ENCODE measurements at regions not wholly inside any gene's neighbourhood (a gene's known extent, or its start where the extent isn't known, plus 50 kb on each side); places are given as distances from the start of the nearest gene placed in this dataset.

GRCh38 chr9:99628285-99628684, 193.4 kb upstream of the NR4A3 start:
- TF ChIP-seq POLR2AphosphoS5 (IDR thresholded peaks at IDR 0.05; ENCODE audit: insufficient read depth in 1 of 2, low read depth in 1 of 2) (no peak), POLR2A (IDR thresholded peaks at IDR 0.05) (no peak)
- TF ChIP-seq, protein P1, sequence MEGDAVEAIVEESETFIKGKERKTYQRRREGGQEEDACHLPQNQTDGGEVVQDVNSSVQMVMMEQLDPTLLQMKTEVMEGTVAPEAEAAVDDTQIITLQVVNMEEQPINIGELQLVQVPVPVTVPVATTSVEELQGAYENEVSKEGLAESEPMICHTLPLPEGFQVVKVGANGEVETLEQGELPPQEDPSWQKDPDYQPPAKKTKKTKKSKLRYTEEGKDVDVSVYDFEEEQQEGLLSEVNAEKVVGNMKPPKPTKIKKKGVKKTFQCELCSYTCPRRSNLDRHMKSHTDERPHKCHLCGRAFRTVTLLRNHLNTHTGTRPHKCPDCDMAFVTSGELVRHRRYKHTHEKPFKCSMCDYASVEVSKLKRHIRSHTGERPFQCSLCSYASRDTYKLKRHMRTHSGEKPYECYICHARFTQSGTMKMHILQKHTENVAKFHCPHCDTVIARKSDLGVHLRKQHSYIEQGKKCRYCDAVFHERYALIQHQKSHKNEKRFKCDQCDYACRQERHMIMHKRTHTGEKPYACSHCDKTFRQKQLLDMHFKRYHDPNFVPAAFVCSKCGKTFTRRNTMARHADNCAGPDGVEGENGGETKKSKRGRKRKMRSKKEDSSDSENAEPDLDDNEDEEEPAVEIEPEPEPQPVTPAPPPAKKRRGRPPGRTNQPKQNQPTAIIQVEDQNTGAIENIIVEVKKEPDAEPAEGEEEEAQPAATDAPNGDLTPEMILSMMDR (IDR thresholded peaks at IDR 0.05): no peak
- no peaks in the 10 kb centered on the region for H3K27me3 ChIP-seq
- H3K9me3 ChIP-seq: no peaks in the 10 kb centered on the region
- intact Hi-C loops (cut with DNase I): no loop called here
- H3K4me3 ChIP-seq: no peak overlapping the region
- H3K36me3 ChIP-seq: no peaks in the 10 kb centered on the region
- no peak for DNase-seq (ENCODE audit: extremely low spot score in 2 of 2)
- no peak overlapping the region for H3K27ac ChIP-seq
- no peaks in the 10 kb centered on the region for H3K4me1 ChIP-seq

GRCh38 chr9:99628849-99629620, 192.7 kb upstream of the NR4A3 start:
- intact Hi-C loops (cut with DNase I): no loop called here
- no peaks in the 10 kb centered on the region for H3K9me3 ChIP-seq
- DNase-seq (ENCODE audit: extremely low spot score in 2 of 2): no peak
- H3K27me3 ChIP-seq: no peaks in the 10 kb centered on the region
- no peak overlapping the region for H3K27ac ChIP-seq
- no peak overlapping the region for H3K4me3 ChIP-seq
- no peaks in the 10 kb centered on the region for H3K36me3 ChIP-seq
- no peaks in the 10 kb centered on the region for H3K4me1 ChIP-seq
- no peak for TF ChIP-seq POLR2A (IDR thresholded peaks at IDR 0.05)
- TF ChIP-seq, protein P1 (IDR thresholded peaks at IDR 0.05): no peak
- no peak for TF ChIP-seq POLR2AphosphoS5 (IDR thresholded peaks at IDR 0.05; ENCODE audit: insufficient read depth in 1 of 2, low read depth in 1 of 2)

DNA sequence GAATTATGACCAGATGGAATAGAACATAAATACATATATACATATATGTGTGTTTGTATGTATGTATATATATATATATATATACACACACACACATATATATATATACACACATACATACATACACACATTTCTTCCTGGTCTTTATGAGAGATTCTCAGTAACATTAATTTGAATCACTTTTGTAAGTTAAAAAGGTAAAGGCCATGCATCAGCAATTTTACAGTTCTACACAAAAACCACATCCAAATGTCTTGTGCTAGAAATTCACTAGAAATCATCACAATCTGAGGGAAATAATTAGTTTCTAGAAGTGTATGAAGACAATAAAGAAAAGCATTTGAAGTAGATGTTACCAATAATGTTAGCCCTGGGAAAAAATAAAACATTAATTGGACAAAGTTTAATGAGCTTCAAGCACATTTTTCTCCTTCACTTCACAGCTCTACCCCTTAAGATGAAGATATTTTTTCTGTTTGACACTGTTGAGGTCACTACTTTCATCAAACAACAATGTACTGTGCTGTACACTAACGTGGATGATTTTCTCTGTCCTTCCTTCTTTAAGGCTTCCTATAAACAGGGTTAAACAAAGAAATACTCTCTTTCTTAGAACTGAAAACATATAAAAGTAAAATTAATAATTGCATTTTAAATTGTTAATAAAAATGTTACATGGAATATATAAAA, 189.2 kb upstream of the NR4A3 start:
- H3K4me3 ChIP-seq: no peak overlapping the region
- no peak for TF ChIP-seq POLR2AphosphoS5 (IDR thresholded peaks at IDR 0.05; ENCODE audit: insufficient read depth in 1 of 2, low read depth in 1 of 2)
- TF ChIP-seq, protein P1 (IDR thresholded peaks at IDR 0.05): no peak
- no peak for TF ChIP-seq POLR2A (IDR thresholded peaks at IDR 0.05)
- no peaks in the 10 kb centered on the region for H3K9me3 ChIP-seq
- H3K4me1 ChIP-seq: no peaks in the 10 kb centered on the region
- no peaks in the 10 kb centered on the region for H3K27me3 ChIP-seq
- intact Hi-C loops (cut with DNase I): no loop called here
- no peak for DNase-seq (ENCODE audit: extremely low spot score in 2 of 2)
- H3K27ac ChIP-seq: no peak overlapping the region
- H3K36me3 ChIP-seq: no peaks in the 10 kb centered on the region

DNA sequence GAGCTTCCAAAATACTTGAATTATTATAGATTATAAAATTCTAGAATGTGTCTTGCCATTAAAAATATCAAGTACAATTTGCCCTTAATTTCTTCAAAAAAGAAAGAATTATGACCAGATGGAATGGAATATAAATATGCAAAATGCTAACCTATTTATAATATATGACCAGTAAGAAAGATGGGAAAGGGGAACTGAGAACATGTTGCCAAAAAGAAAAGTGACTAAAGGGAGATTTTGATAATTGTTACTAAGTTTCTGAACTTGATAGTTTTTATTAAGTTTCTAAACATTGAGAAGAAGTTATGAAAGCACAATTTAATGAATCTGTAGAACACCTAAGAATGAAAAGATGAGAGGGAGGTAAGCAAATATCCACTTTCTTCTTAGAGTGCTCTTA, 188.4 kb upstream of the NR4A3 start:
- no peaks in the 10 kb centered on the region for H3K4me1 ChIP-seq
- H3K4me3 ChIP-seq: no peak overlapping the region
- no peak for TF ChIP-seq POLR2A (IDR thresholded peaks at IDR 0.05)
- no peak for TF ChIP-seq POLR2AphosphoS5 (IDR thresholded peaks at IDR 0.05; ENCODE audit: insufficient read depth in 1 of 2, low read depth in 1 of 2)
- TF ChIP-seq, protein P1 (IDR thresholded peaks at IDR 0.05): no peak
- no peaks in the 10 kb centered on the region for H3K9me3 ChIP-seq
- intact Hi-C loops (cut with DNase I): no loop called here
- H3K36me3 ChIP-seq: no peaks in the 10 kb centered on the region
- no peaks in the 10 kb centered on the region for H3K27me3 ChIP-seq
- DNase-seq (ENCODE audit: extremely low spot score in 2 of 2): no peak
- no peak overlapping the region for H3K27ac ChIP-seq

- no peak for DNase-seq (ENCODE audit: extremely low spot score in 2 of 2)
- intact Hi-C loops (cut with DNase I): no loop called here
- no peak for TF ChIP-seq POLR2AphosphoS5 (IDR thresholded peaks at IDR 0.05; ENCODE audit: insufficient read depth in 1 of 2, low read depth in 1 of 2)
- no peak for TF ChIP-seq POLR2A (IDR thresholded peaks at IDR 0.05)
- TF ChIP-seq, protein P1 (IDR thresholded peaks at IDR 0.05): no peak
Measured at GRCh38 chr9:99634186-99634585, 187.5 kb upstream of the NR4A3 start.

More at GRCh38 chr9:99634186-99634585, 187.5 kb upstream of the NR4A3 start:
- Histone ChIP-seq H3K27ac (no peak overlapping the region), H3K4me1 (no peaks in the 10 kb centered on the region), H3K4me3 (no peak overlapping the region), H3K27me3 (no peaks in the 10 kb centered on the region), H3K9me3 (no peaks in the 10 kb centered on the region), H3K36me3 (no peaks in the 10 kb centered on the region)

Measured in vagina (tissue), 2 donors.